Skin epidermis (tissue), 12 donors: ENCODE measurements at regions not wholly inside any gene's neighbourhood (a gene's known extent, or its start where the extent isn't known, plus 50 kb on each side); places are given as distances from the start of the nearest gene placed in this dataset.

Experiments
- H3K27ac ChIP-seq, 21 experiments: fragments of 200-600 bp; sonication (generic) in 11 of 21; one replicate each; pipeline ENCODE4 v1.5.0; 2020; ENCODE audit warnings: mild to moderate bottlenecking in 3 of 21, inconsistent platforms in 2 of 21, moderate library complexity in 2 of 21
- H3K4me3 ChIP-seq, 7 experiments: fragments of 200-600 bp; sonication (generic) in 2 of 7; one replicate each; pipeline ENCODE4 v1.5.0; 2020; ENCODE audit warnings: inconsistent platforms in 2 of 7, mild to moderate bottlenecking in 2 of 7, moderate library complexity in 1 of 7

- H3K27ac ChIP-seq, result peak overlapping the region in 13 of 21 experiments; percentile 19 to 60 (median 31)
- H3K4me3 ChIP-seq, result peak overlapping the region in 1 of 7 experiments; percentile 28
Measured at GRCh38 chr5:57693488-57694305, 211.1 kb upstream of the ACTBL2 start.

DNA sequence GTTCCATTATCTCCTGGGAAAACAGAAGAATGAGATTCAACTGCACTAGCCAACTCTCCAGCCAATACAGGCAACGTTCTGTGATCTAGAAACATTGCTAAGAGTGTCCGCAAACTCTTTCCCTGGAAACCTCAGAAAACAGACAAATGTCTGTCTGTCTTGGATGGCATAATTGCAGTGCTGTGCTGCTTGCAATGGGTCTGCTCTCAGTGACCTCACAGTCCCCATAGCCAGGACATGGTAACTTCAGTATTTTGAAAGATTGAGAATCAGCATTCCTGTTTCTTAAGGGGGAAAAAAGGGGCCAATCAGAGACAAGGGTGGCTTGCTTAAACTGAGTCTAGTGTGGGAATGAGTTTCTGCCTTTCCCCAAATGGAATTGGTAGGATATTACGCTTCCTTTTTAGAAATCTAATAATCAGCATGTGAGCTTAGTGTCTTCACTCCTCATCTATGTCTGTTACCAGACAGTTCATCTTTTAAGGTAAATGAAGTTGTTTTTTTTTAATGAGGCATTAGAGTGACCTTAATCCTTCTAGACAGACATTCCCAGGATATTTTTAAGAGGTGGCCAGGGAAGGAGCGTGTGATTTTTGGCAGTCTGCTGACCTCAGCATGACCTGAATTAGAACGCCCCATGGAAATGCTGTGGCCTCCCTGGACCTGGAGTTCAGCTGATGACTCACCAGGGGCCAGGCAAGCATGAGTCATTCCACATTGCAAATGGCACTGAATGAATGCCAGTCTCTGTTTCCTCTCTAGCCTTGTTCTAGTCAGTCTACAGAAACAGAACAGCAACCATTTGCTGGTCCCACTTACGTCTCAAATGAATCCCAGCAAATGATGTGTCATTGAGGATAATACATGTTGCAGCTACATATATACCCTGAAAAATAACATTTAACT lies 210.2 kb upstream of the ACTBL2 start:
- no peak overlapping the region for H3K4me3 ChIP-seq

DNA sequence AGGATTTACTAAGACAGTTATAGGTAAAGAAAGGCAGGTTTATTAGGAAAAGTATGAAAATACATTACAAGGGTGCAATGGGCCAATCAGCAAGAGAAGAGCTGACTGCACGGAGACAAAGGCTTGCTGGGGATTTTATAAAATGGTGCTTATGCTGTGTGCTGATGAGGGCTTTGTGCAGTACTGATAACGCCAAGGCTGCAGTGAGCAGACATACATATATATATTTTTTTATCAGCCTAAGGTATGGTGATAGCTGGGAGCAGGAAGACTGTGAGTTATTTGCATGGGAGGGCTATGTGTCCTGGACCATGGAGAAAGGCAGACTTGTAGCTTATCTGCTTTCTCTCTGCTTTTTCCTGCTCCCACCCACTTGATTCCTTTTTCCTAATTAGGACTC lies 208.1 kb upstream of the ACTBL2 start:
- Histone ChIP-seq H3K27ac (no peak overlapping the region), H3K4me3 (no peak overlapping the region)

More for the DNA sequence above, 210.2 kb upstream of the ACTBL2 start:
- H3K27ac ChIP-seq, result peak overlapping the region in 15 of 21 experiments; percentile 4 to 69 (median 27)

DNA sequence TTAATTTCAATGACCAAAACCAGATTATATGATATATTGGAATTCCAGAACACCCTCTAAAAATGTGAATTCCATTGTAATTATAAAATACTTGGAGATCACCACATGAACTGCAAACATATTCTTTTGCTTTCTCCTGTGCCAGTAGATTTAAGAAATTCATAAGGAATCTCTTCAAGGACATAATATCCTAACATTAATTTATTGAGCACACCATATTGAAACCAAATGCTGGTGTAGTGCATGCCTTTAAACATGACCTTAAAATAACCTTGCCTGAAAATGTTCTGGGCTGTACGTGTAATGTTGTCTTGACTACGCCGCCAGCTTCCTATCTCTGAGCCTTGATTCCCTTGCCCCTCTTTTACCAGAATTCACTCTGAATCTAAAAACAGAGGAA lies 205.0 kb upstream of the ACTBL2 start:
- no peak overlapping the region for H3K4me3 ChIP-seq
- no peak overlapping the region for H3K27ac ChIP-seq

DNA sequence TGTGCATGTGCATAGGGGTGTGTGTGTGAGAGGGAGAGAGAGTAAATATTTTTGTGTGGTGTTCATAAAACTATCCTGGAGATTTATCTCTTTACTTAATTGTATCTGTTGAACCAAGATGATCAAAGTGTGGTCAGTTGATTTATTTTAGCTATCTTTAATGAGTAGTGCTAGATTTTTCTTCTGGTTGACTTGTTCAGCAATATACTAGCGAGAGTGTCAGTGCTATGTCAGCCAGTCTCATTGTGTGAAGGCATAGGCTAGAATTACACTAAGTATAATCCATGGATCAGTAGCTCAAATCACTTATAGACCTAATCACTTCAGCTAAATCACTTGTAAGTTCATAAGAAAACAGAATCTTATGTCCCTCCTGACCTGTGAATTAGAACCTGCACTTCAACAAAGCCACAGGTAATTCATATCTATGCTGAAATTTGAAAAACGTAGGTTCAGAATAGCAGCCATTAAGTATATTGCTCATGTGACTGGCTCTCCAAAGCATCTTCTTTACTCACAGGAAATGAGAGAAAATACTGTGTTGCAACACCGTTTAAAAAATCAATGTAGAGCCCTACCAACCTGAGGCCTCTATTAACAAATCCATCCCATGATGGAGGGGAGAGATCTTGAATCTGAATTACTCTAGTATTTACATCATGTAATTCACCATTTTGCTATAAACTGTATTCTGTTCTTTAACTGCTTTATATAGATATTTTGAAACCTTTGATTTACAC lies 203.1 kb upstream of the ACTBL2 start:
- H3K27ac ChIP-seq, result no peak overlapping the region
- no peak overlapping the region for H3K4me3 ChIP-seq

- Histone ChIP-seq H3K27ac (no peak overlapping the region), H3K4me3 (no peak overlapping the region)
Measured at GRCh38 chr5:57684299-57684702, 201.7 kb upstream of the ACTBL2 start.

DNA sequence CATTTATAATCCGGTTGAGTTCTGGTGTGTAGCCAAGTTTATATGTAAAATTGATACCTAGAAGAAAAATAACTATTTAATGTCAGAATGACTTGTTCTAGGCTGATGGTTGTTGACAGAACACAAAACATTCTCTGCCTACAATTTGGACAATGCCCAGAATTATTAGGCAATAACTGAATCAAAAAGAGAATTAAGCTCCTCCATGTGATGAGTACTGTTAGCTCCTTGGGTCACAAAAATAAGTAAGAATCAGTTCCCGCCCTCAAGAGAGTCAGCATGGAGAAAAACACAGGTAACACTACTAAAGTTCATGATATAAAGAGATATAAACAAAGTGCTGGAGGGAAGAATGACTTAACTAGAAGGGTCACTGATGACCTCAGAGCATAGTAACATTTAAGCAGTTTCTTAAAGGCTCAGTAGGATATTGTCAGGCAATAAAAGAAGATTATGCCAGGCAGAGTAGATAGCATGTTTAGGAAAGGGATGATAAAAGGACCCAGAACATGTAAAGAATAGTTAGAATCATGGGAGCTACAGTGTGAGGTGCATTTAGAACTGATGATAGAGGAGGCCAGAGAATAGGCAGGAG lies 200.5 kb upstream of the ACTBL2 start:
- H3K4me3 ChIP-seq, result no peak overlapping the region
- H3K27ac ChIP-seq, result no peak overlapping the region

DNA sequence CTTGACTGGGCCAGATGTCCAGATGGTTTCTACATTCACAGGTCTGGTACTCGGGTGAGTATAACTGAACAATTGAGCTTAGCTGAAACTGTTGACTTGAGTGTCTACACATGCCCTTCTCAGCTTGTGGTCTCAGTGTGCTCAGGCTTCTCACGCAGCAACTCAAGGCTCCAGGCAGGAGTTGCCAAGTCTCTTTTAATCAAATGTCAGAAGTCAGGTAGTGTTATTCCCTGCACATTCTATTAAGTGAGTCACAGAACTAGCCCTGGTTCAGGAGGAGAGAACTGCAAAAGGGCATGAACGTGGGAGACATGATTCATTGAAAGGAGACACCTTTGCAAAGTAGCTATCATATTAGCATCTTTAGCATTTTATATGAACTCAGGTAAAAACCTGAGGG lies 199.3 kb upstream of the ACTBL2 start:
- Histone ChIP-seq H3K4me3 (no peak overlapping the region), H3K27ac (no peak overlapping the region)

- H3K27ac ChIP-seq, result no peak overlapping the region
- no peak overlapping the region for H3K4me3 ChIP-seq
Measured at GRCh38 chr5:57680686-57681085, 198.1 kb upstream of the ACTBL2 start.

GRCh38 chr5:57677235-57677634 lies 194.6 kb upstream of the ACTBL2 start:
- H3K4me3 ChIP-seq, result no peak overlapping the region
- H3K27ac ChIP-seq, result no peak overlapping the region

GRCh38 chr5:57676222-57677098 lies 193.8 kb upstream of the ACTBL2 start:
- Histone ChIP-seq H3K4me3 (no peak overlapping the region), H3K27ac (no peak overlapping the region)

GRCh38 chr5:57675236-57675635 lies 192.6 kb upstream of the ACTBL2 start:
- H3K4me3 ChIP-seq, result no peak overlapping the region
- no peak overlapping the region for H3K27ac ChIP-seq

DNA sequence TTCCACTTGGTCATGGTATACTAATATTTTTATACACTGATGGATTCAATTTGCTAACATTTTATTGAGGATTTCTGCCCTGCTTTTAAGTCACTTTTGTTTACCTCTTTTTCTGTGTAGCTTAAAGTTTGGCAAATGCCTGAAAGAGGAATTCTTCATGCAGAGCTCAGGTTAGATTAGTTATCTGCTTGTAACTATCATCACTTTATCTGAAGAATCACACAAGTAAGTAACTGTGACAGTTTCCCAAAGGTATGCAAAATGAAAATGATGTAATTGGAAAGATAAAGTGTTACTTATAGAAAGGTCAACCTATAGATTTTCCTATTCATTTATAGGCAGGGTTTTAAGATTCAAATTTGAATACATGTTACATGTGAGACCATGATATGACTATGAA lies 188.8 kb upstream of the ACTBL2 start:
- no peak overlapping the region for H3K27ac ChIP-seq

DNA sequence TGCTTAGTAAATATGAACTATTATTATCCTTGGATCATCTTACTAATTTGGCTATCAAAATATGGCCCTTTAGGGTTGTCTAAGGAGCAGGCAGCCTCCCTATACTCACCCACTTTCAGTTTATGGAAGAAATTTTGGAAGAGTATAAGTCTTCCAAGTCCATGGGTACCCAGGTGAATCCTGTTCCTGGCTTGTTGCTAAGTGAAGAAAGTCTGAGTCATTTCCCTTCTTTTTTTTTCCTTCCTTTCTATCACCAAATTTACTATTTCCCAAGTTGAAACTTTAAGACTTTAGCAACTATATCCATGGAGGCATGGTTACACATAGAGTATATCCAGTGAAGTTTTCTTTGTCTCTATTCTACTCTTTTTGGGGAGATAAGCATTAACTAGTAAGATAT lies 184.0 kb upstream of the ACTBL2 start:
- H3K4me3 ChIP-seq, result no peak overlapping the region
- no peak overlapping the region for H3K27ac ChIP-seq

More for the DNA sequence above, 188.8 kb upstream of the ACTBL2 start:
- no peak overlapping the region for H3K4me3 ChIP-seq

DNA sequence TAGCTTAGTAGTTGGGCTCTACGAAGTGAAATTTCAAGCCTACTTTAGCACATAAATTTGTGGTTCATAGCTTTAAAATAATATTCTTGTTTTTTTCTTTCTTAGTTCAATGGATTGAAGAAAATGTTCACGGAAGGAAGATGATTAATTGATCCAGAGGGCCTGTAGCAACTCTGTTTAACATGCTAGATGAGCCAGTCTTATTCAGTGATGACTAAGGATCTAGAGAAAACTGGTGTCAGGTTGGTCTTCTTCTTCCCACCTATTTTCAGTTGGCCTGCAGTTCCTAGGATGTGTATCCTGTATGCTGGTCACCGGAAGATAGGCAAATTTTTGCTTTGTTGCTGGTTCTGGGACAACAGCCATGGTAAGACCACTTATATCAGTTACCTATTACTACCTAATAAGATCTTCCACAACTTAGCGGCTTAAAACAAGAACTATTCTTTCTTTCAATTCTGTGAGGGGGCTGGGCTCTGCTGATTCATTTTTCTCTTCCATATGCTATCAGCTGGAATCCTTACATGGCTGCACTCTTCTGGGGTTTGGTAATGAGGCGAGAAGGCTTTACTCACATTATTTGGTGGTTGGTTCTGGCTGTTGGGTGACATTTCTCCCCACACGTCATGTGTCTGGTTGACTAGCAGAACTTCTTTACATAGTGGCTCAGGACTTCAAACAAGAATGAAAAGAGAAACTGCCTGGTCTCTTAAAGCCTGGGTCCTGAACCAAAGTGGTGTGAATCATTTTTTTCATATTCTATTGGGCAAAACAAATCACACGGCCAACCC lies 182.7 kb upstream of the ACTBL2 start:
- Histone ChIP-seq H3K27ac (no peak overlapping the region), H3K4me3 (no peak overlapping the region)

GRCh38 chr5:57664700-57665099 lies 182.1 kb upstream of the ACTBL2 start:
- Histone ChIP-seq H3K4me3 (no peak overlapping the region), H3K27ac (no peak overlapping the region)

DNA sequence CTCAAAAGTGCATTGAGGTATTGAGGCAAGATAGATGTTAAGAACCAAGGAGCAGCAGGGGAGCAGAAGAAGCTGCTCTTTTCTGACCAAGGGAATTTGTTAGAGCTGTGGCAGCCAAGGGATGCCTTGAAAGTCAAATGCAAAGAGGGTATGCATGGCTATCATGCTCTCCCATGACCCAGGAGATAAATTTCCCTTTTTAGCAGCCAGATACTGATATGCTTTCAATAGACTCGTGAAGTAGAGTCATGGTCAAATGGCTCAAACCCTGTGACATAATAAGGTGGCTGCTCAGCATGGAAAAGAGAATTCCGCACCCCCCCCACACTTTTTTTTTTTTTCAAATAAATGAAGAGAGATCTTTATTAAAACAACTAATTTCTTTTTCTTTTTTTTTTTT lies 180.9 kb upstream of the ACTBL2 start:
- Histone ChIP-seq H3K4me3 (no peak overlapping the region), H3K27ac (no peak overlapping the region)

GRCh38 chr5:57662991-57663390 lies 180.4 kb upstream of the ACTBL2 start:
- H3K27ac ChIP-seq, result no peak overlapping the region
- no peak overlapping the region for H3K4me3 ChIP-seq
